HL-60 (cell line): ENCODE measurements at regions not wholly inside any gene's neighbourhood (a gene's known extent, or its start where the extent isn't known, plus 50 kb on each side); places are given as distances from the start of the nearest gene placed in this dataset.

Experiments
- POLR2AphosphoS5 ChIP-seq: IDR thresholded peaks from 2 replicates; pipeline ENCODE4 v1.6.1; 2012; ENCODE audit warnings: low read depth
- TF ChIP-seq, protein P1 (sequence below): IDR thresholded peaks from one replicate; pipeline ENCODE4 v1.5.1; 2011; ENCODE audit warnings: low read length, control low read depth, inconsistent platforms; ENCODE audit not compliant: insufficient read depth

DNA sequence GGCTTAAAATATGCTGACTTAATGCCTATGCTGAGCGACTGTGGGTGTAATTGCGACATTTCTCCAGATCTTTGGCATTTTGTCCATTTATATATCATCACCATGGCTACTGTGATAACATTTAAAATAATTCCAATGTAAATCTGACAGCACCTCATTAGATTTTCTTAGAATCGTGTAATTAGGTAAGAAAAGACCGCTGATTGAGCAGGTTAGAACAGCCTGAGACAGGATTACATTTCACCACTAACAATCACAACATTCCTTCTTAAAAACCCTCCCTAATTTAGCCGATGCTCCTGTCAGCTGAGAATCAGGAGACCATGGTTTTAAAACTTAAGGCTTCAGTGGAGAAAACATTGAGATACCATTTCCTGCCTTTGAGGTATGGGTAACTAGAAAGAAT, 455.3 kb upstream of the PDZRN3 start:
- no peak for TF ChIP-seq POLR2AphosphoS5
- TF ChIP-seq, protein P1, sequence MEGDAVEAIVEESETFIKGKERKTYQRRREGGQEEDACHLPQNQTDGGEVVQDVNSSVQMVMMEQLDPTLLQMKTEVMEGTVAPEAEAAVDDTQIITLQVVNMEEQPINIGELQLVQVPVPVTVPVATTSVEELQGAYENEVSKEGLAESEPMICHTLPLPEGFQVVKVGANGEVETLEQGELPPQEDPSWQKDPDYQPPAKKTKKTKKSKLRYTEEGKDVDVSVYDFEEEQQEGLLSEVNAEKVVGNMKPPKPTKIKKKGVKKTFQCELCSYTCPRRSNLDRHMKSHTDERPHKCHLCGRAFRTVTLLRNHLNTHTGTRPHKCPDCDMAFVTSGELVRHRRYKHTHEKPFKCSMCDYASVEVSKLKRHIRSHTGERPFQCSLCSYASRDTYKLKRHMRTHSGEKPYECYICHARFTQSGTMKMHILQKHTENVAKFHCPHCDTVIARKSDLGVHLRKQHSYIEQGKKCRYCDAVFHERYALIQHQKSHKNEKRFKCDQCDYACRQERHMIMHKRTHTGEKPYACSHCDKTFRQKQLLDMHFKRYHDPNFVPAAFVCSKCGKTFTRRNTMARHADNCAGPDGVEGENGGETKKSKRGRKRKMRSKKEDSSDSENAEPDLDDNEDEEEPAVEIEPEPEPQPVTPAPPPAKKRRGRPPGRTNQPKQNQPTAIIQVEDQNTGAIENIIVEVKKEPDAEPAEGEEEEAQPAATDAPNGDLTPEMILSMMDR: no peak
